Neural progenitor cell (in vitro differentiated cells): ENCODE measurements at regions not wholly inside any gene's neighbourhood (a gene's known extent, or its start where the extent isn't known, plus 50 kb on each side); places are given as distances from the start of the nearest gene placed in this dataset.

Source experiments
- EZH2 ChIP-seq: fragments of 200-600 bp; sonication (generic); IDR thresholded peaks from 2 replicates; pipeline ENCODE4 v1.6.1; 2017; ENCODE audit warnings: antibody characterized with exemption, mild to moderate bottlenecking, moderate library complexity
- TF ChIP-seq, protein P1 (sequence below): fragments of 200-600 bp; sonication (generic); IDR thresholded peaks from 2 replicates; pipeline ENCODE4 v1.5.1; 2017; ENCODE audit warnings: antibody characterized with exemption, mild to moderate bottlenecking

DNA sequence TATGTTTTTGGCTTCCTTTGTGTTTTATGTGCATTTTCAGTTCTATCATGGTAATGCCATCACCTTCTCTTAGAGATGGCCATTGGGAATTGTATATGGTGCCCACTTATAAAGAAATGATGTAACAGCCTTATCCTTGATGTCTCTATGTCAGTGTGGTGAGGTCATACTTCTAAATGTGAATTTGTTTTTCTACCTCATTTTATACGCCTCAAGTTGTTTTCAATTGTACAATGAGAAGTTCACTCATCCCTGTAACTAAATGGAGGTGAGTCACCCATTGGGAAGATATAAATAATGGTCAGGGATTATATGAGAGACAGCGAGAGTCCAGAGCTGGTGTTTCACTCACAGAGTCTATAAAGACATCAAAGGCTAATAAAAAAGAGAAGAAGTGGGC lies 402.4 kb downstream of the AGTPBP1 start:
- TF ChIP-seq, protein P1, sequence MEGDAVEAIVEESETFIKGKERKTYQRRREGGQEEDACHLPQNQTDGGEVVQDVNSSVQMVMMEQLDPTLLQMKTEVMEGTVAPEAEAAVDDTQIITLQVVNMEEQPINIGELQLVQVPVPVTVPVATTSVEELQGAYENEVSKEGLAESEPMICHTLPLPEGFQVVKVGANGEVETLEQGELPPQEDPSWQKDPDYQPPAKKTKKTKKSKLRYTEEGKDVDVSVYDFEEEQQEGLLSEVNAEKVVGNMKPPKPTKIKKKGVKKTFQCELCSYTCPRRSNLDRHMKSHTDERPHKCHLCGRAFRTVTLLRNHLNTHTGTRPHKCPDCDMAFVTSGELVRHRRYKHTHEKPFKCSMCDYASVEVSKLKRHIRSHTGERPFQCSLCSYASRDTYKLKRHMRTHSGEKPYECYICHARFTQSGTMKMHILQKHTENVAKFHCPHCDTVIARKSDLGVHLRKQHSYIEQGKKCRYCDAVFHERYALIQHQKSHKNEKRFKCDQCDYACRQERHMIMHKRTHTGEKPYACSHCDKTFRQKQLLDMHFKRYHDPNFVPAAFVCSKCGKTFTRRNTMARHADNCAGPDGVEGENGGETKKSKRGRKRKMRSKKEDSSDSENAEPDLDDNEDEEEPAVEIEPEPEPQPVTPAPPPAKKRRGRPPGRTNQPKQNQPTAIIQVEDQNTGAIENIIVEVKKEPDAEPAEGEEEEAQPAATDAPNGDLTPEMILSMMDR: no peak
- no peak for TF ChIP-seq EZH2
